ENCODE measurements at regions not wholly inside any gene's neighbourhood (a gene's known extent, or its start where the extent isn't known, plus 50 kb on each side); places are given as distances from the start of the nearest gene placed in this dataset.

GRCh38 chr9:30997291-30997690 is 1387.2 kb upstream of the ACO1 start:
- TF ChIP-seq CTCF (IDR thresholded peaks at IDR 0.05; ENCODE audit: low read depth, low read length) (no peak), EZH2phosphoT487 (IDR thresholded peaks at IDR 0.05; ENCODE audit: low read depth) (no peak)
